ENCODE measurements at regions not wholly inside any gene's neighbourhood (a gene's known extent, or its start where the extent isn't known, plus 50 kb on each side); places are given as distances from the start of the nearest gene placed in this dataset.

DNA sequence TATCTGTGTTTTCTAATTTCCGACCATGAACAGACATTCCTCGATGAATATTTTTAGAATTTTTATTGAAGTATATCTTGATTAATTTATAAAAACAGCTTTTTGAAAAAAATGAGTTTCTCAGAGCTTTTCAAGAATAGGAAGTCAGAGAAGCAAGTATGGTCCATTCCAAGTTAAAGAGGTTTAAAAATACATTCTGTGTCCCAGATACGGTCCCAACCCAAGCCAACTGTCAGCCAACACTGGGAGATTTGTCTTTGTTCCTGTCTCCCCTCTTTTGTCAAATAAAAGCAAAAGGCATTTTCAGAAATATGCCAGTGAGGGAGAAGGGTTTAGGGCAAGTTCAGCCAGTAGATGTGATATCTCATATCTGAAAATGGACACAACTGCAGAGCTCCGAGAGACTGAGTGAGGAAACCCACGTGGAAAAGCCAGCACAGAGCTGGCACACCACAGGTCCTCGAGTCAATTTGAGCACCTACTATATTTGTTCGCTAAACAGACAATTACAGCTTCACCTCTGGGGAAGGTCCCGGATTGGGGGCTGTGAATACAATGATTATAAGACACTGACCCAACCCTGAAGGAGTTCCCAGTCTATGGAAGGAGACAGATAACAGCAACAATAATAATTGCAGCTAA lies 59.8 kb downstream of the C11orf91 start:
- CTCF ChIA-PET (ENCODE audit: unreplicated experiment): no interaction called here

DNA sequence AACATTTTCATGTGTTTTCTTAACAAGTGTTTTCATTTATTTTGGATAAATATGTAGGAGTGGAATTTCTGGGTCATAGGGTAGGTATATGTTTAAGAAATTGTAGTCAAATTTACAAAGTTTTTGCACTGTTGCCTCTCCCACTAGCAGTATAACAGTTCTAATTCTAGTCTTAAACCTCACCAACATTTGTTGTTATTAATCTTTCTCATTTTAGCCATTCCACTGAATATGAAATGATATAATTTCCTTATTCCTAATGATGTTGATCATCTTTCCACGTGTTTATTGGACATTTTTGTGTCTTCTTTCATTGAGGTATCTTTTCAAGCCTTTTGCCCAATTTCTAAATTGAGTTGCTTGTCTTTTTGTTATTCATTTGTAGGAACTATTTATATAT lies 62.0 kb downstream of the C11orf91 start:
- POLR2A ChIA-PET: no interaction called here
- H3K4me3 ChIP-seq (ENCODE audit: low read depth, low read length, poor library complexity, severe bottlenecking): no peak overlapping the region
- no peak for TF ChIP-seq EZH2phosphoT487 (IDR thresholded peaks at IDR 0.05; ENCODE audit: borderline replicate concordance, low read depth, low read length)
- TF ChIP-seq, protein P1, sequence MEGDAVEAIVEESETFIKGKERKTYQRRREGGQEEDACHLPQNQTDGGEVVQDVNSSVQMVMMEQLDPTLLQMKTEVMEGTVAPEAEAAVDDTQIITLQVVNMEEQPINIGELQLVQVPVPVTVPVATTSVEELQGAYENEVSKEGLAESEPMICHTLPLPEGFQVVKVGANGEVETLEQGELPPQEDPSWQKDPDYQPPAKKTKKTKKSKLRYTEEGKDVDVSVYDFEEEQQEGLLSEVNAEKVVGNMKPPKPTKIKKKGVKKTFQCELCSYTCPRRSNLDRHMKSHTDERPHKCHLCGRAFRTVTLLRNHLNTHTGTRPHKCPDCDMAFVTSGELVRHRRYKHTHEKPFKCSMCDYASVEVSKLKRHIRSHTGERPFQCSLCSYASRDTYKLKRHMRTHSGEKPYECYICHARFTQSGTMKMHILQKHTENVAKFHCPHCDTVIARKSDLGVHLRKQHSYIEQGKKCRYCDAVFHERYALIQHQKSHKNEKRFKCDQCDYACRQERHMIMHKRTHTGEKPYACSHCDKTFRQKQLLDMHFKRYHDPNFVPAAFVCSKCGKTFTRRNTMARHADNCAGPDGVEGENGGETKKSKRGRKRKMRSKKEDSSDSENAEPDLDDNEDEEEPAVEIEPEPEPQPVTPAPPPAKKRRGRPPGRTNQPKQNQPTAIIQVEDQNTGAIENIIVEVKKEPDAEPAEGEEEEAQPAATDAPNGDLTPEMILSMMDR (conservative IDR thresholded peaks at IDR 0.05; ENCODE audit: low read length): no peak
- H2AFZ ChIP-seq (ENCODE audit: low read length): no peak overlapping the region
- peaks cover 7% of the 10 kb centered on the region; the same call in 1 of the 2 replicates for H3K9me3 ChIP-seq (ENCODE audit: low read length)
- no peaks in the 10 kb centered on the region for H4K20me1 ChIP-seq (ENCODE audit: insufficient read depth, low read length)
- intact Hi-C loops (cut with micrococcal nuclease; ENCODE audit: unreplicated experiment): no loop called here
- H3K4me2 ChIP-seq (ENCODE audit: low read length): no peak overlapping the region
- CTCF ChIA-PET (ENCODE audit: unreplicated experiment): no interaction called here
- no peaks in the 10 kb centered on the region for H3K79me2 ChIP-seq (ENCODE audit: insufficient read depth, low read depth, low read length)
- H3K4me1 ChIP-seq (ENCODE audit: insufficient read depth, low read length, poor library complexity, severe bottlenecking): no peaks in the 10 kb centered on the region
- H3K27ac ChIP-seq (ENCODE audit: low read depth, low read length, poor library complexity, severe bottlenecking): no peak overlapping the region
- BruUV-seq (replicated peaks): no TSS peak
- H3K9me2 ChIP-seq (ENCODE audit: insufficient read depth, low read length): no peaks in the 10 kb centered on the region
- no peak for DNase-seq (ENCODE audit: low spot score)
- H3K36me3 ChIP-seq (ENCODE audit: insufficient read depth, low read length): peaks cover 49% of the 10 kb centered on the region

More for the DNA sequence above, 59.8 kb downstream of the C11orf91 start:
- Histone ChIP-seq H3K4me3 (ENCODE audit: low read depth, low read length, poor library complexity, severe bottlenecking) (no peak overlapping the region), H4K20me1 (ENCODE audit: insufficient read depth, low read length) (no peaks in the 10 kb centered on the region), H3K9me2 (ENCODE audit: insufficient read depth, low read length) (no peaks in the 10 kb centered on the region), H2AFZ (ENCODE audit: low read length) (no peak overlapping the region), H3K79me2 (ENCODE audit: insufficient read depth, low read depth, low read length) (no peaks in the 10 kb centered on the region), H3K4me2 (ENCODE audit: low read length) (no peak overlapping the region), H3K36me3 (ENCODE audit: insufficient read depth, low read length) (peaks cover 47% of the 10 kb centered on the region), H3K4me1 (ENCODE audit: insufficient read depth, low read length, poor library complexity, severe bottlenecking) (peaks cover under 1% of the 10 kb centered on the region), H3K27ac (ENCODE audit: low read depth, low read length, poor library complexity, severe bottlenecking) (no peak overlapping the region), H3K9me3 (ENCODE audit: low read length) (peaks cover 7% of the 10 kb centered on the region; the same call in 1 of the 2 replicates)
- intact Hi-C loops (cut with micrococcal nuclease; ENCODE audit: unreplicated experiment): no loop called here
- BruUV-seq (replicated peaks): no TSS peak
- POLR2A ChIA-PET: interaction anchor here (0.6 to 1.0 kb wide), 2 partner anchors 46 to 800 kb away, joined by 3 read pairs; no protein-coding TSS in a partner anchor
- DNase-seq (ENCODE audit: low spot score): no peak
- TF ChIP-seq, protein P1 (conservative IDR thresholded peaks at IDR 0.05; ENCODE audit: low read length): no peak
- TF ChIP-seq EZH2phosphoT487 (IDR thresholded peaks at IDR 0.05; ENCODE audit: borderline replicate concordance, low read depth, low read length): no peak

DNA sequence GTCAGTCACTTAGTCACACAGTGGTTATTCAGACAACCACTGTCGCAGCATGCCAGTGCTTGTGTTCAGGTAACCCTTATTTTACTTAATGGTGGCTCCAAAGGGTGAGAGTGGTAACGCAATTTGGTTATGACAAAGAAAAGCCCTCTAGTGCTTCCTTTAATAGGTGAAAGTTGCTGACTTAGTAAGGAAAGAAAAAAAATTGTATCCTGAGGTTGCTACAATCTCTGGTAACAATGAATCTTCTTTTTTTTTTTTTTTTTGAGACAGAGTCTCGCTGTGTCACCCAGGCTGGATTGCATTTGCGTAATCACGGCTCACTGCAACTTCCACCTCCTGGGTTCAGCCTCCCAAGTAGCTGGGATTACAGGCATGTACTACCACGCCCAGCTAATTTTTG lies 64.5 kb downstream of the C11orf91 start:
- no TSS peak for BruUV-seq (replicated peaks)
- Histone ChIP-seq H4K20me1 (ENCODE audit: insufficient read depth, low read length) (no peaks in the 10 kb centered on the region), H3K4me2 (ENCODE audit: low read length) (no peak overlapping the region), H3K9me3 (ENCODE audit: low read length) (peaks cover 7% of the 10 kb centered on the region; the same call in 1 of the 2 replicates), H3K36me3 (ENCODE audit: insufficient read depth, low read length) (peaks cover 62% of the 10 kb centered on the region), H2AFZ (ENCODE audit: low read length) (no peak overlapping the region), H3K79me2 (ENCODE audit: insufficient read depth, low read depth, low read length) (no peaks in the 10 kb centered on the region), H3K27ac (ENCODE audit: low read depth, low read length, poor library complexity, severe bottlenecking) (no peak overlapping the region), H3K9me2 (ENCODE audit: insufficient read depth, low read length) (no peaks in the 10 kb centered on the region), H3K4me3 (ENCODE audit: low read depth, low read length, poor library complexity, severe bottlenecking) (no peak overlapping the region), H3K4me1 (ENCODE audit: insufficient read depth, low read length, poor library complexity, severe bottlenecking) (no peaks in the 10 kb centered on the region)
- ChIA-PET CTCF (ENCODE audit: unreplicated experiment) (no interaction called here), POLR2A (interaction anchor here (0.6 kb wide), 2 partner anchors 45 to 341 kb away, joined by 3 to 4 read pairs; no protein-coding TSS in a partner anchor)
- DNase-seq (ENCODE audit: low spot score): no peak
- TF ChIP-seq, protein P1 (conservative IDR thresholded peaks at IDR 0.05; ENCODE audit: low read length): no peak
- TF ChIP-seq EZH2phosphoT487 (IDR thresholded peaks at IDR 0.05; ENCODE audit: borderline replicate concordance, low read depth, low read length): no peak
- intact Hi-C loops (cut with micrococcal nuclease; ENCODE audit: unreplicated experiment): no loop called here

Data from OCI-LY7 (cell line).